IMR-90 (cell line): ENCODE measurements at regions not wholly inside any gene's neighbourhood (a gene's known extent, or its start where the extent isn't known, plus 50 kb on each side); places are given as distances from the start of the nearest gene placed in this dataset.

Experiments used
- ATAC-seq: fragments of 200-7000 bp; cut with Tn5 transposase; 2 replicates; pipeline ENCODE4 v1.9.1; 2020; ENCODE audit warnings: low read depth, mild to moderate bottlenecking, moderate library complexity
- BruUV-seq: library from RNA; stranded (reverse); fragments of 400-500 nt; replicated peaks from 2 replicates; lab custom pipeline; 2021; lab: Mats Ljungman, UMichigan
- CTCF ChIA-PET: fragments of 300-600 bp; formaldehyde crosslinking; extraction: SDS; loops from one replicate; lab custom pipeline; 2021; ENCODE audit warnings: antibody characterized with exemption; lab: Yijun Ruan, JAX
- POLR2A ChIA-PET: fragments of 300-600 bp; sonication (Branson Sonifier 250); formaldehyde crosslinking; loops from one replicate; lab custom pipeline; 2022; ENCODE audit warnings: antibody characterized with exemption; ENCODE audit not compliant: unreplicated experiment; lab: Charles Lee
- DNase-seq: peaks from one replicate; pipeline ENCODE4 v3.0.0; 2013
- H2AFZ ChIP-seq: replicated peaks from 2 replicates; pipeline ENCODE3; 2013; ENCODE audit warnings: low read length, mild to moderate bottlenecking; ENCODE audit not compliant: poor library complexity
- H2AK5ac ChIP-seq: 2 replicates; pipeline ENCODE4 v1.6.1; 2013; ENCODE audit warnings: low read depth, low read length, inconsistent platforms
- H2AK9ac ChIP-seq: replicated peaks from 2 replicates; pipeline ENCODE3; 2013; ENCODE audit warnings: mild to moderate bottlenecking, low read depth, low read length, moderate library complexity; ENCODE audit not compliant: poor library complexity
- H2BK120ac ChIP-seq: 2 replicates; pipeline ENCODE4 v1.6.1; 2013; ENCODE audit warnings: low read depth, low read length, inconsistent platforms
- H2BK15ac ChIP-seq: 3 replicates; pipeline ENCODE4 v1.6.1; 2013; ENCODE audit warnings: low read depth, low read length, inconsistent platforms
- H2BK20ac ChIP-seq: 2 replicates; pipeline ENCODE4 v1.6.1; 2013; ENCODE audit warnings: low read depth, mild to moderate bottlenecking, inconsistent platforms, low read length, moderate library complexity
- H2BK5ac ChIP-seq: 2 replicates; pipeline ENCODE4 v1.6.1; 2013; ENCODE audit warnings: mild to moderate bottlenecking, low read depth, low read length, inconsistent platforms; ENCODE audit not compliant: poor library complexity, severe bottlenecking
- H3K14ac ChIP-seq: replicated peaks from 2 replicates; pipeline ENCODE4 v1.6.1; 2013; ENCODE audit warnings: low read depth, low read length, inconsistent platforms
- H3K18ac ChIP-seq: 2 replicates; pipeline ENCODE4 v1.6.1; 2013; ENCODE audit warnings: low read depth, low read length, control low read depth
- H3K23ac ChIP-seq: 2 replicates; pipeline ENCODE4 v1.6.1; 2013; ENCODE audit warnings: low read depth, low read length, inconsistent platforms
- H3K27ac ChIP-seq: 2 replicates; pipeline ENCODE4 v1.5.1; 2013; ENCODE audit warnings: mild to moderate bottlenecking, control low read depth, low read length; ENCODE audit not compliant: insufficient read depth
- H3K27me3 ChIP-seq: 2 replicates; pipeline ENCODE4 v1.6.1; 2013; ENCODE audit warnings: low read length; ENCODE audit not compliant: control insufficient read depth, insufficient read depth
- H3K36me3 ChIP-seq: 2 replicates; pipeline ENCODE4 v1.6.1; 2013; ENCODE audit warnings: low read length, mixed read lengths; ENCODE audit not compliant: control insufficient read depth, insufficient read depth
- H3K4ac ChIP-seq: 2 replicates; pipeline ENCODE4 v1.6.1; 2013; ENCODE audit warnings: low read depth, low read length, inconsistent platforms
- H3K4me1 ChIP-seq: 2 replicates; pipeline ENCODE4 v1.6.1; 2013; ENCODE audit warnings: low read length, mixed read lengths; ENCODE audit not compliant: control insufficient read depth, insufficient read depth
- H3K4me2 ChIP-seq: 2 replicates; pipeline ENCODE4 v1.6.1; 2013; ENCODE audit warnings: low read depth, mild to moderate bottlenecking, control low read depth, low read length, moderate library complexity
- H3K4me3 ChIP-seq: 2 replicates; pipeline ENCODE4 v1.5.1; 2013; ENCODE audit warnings: low read depth, mild to moderate bottlenecking, control low read depth, low read length, moderate library complexity; ENCODE audit not compliant: insufficient read depth
- H3K56ac ChIP-seq: 2 replicates; pipeline ENCODE4 v1.6.1; 2013; ENCODE audit warnings: low read length, inconsistent platforms; ENCODE audit not compliant: insufficient read depth; ENCODE audit errors: extremely low read depth
- H3K79me1 ChIP-seq, 2 experiments: 2 replicates each; pipeline ENCODE4 v1.6.1; 2013; ENCODE audit warnings: low read length in 2 of 2, inconsistent platforms in 1 of 2, low read depth in 1 of 2
- H3K9ac ChIP-seq: 2 replicates; pipeline ENCODE4 v1.6.1; 2013; ENCODE audit warnings: low read depth, low read length, control low read depth
- H3K9me1 ChIP-seq: 2 replicates; pipeline ENCODE4 v1.6.1; 2013; ENCODE audit warnings: low read length, inconsistent platforms; ENCODE audit not compliant: insufficient read depth
- H3K9me3 ChIP-seq: 2 replicates; pipeline ENCODE4 v1.6.1; 2013; ENCODE audit warnings: low read length; ENCODE audit not compliant: control insufficient read depth, insufficient read depth
- H4K20me1 ChIP-seq: 2 replicates; pipeline ENCODE4 v1.6.1; 2013; ENCODE audit warnings: low read length, inconsistent platforms; ENCODE audit not compliant: insufficient read depth
- H4K5ac ChIP-seq: 2 replicates; pipeline ENCODE4 v1.6.1; 2013; ENCODE audit warnings: mild to moderate bottlenecking, low read depth, low read length, control low read depth
- H4K8ac ChIP-seq, 2 experiments: 2 replicates each; pipeline ENCODE4 v1.6.1; 2013; ENCODE audit warnings: low read depth in 2 of 2, low read length in 2 of 2, control low read depth in 1 of 2, inconsistent platforms in 1 of 2
- H4K91ac ChIP-seq: 2 replicates; pipeline ENCODE4 v1.6.1; 2013; ENCODE audit warnings: low read depth, low read length, inconsistent platforms; ENCODE audit not compliant: insufficient read depth
- BHLHE40 ChIP-seq: fragments of 150-350 bp; IDR thresholded peaks from 2 replicates; pipeline ENCODE4 v1.6.1; 2016; ENCODE audit warnings: mild to moderate bottlenecking, low read depth, low read length
- CEBPB ChIP-seq: IDR thresholded peaks from 2 replicates; pipeline ENCODE4 v1.6.1; 2012; ENCODE audit warnings: low read depth, low read length, improper control_type of control experiment
- CHD1 ChIP-seq: IDR thresholded peaks from 2 replicates; pipeline ENCODE4 v1.6.1; 2012; ENCODE audit warnings: low read depth, low read length, improper control_type of control experiment
- CTCF ChIP-seq: conservative IDR thresholded peaks from 2 replicates; pipeline ENCODE4 v1.5.1; 2012; ENCODE audit warnings: mild to moderate bottlenecking, low read depth, low read length, improper control_type of control experiment
- FOS ChIP-seq: fragments of 150-350 bp; IDR thresholded peaks from 2 replicates; pipeline ENCODE4 v1.6.1; 2016; ENCODE audit warnings: low read depth, low read length
- MAFK ChIP-seq: IDR thresholded peaks from 2 replicates; pipeline ENCODE4 v1.6.1; 2012; ENCODE audit warnings: low read depth, low read length, improper control_type of control experiment
- MAZ ChIP-seq: IDR thresholded peaks from 2 replicates; pipeline ENCODE4 v1.6.1; 2012; ENCODE audit warnings: low read depth, mild to moderate bottlenecking, low read length, improper control_type of control experiment, moderate library complexity, borderline replicate concordance
- MXI1 ChIP-seq: IDR thresholded peaks from 2 replicates; pipeline ENCODE4 v1.6.1; 2012; ENCODE audit warnings: low read depth, mild to moderate bottlenecking, low read length, moderate library complexity, borderline replicate concordance
- NFE2L2 ChIP-seq: fragments of 150-350 bp; IDR thresholded peaks from 2 replicates; pipeline ENCODE4 v1.6.1; 2016; ENCODE audit warnings: low read depth, mild to moderate bottlenecking, low read length
- POLR2A ChIP-seq: IDR thresholded peaks from 2 replicates; pipeline ENCODE4 v1.6.1; 2012; ENCODE audit warnings: mild to moderate bottlenecking, low read depth, low read length
- RAD21 ChIP-seq: IDR thresholded peaks from 2 replicates; pipeline ENCODE4 v1.6.1; 2012; ENCODE audit warnings: low read length, improper control_type of control experiment
- RCOR1 ChIP-seq: IDR thresholded peaks from 2 replicates; pipeline ENCODE4 v1.6.1; 2012; ENCODE audit warnings: mild to moderate bottlenecking, low read length, improper control_type of control experiment; ENCODE audit not compliant: insufficient replicate concordance
- RFX5 ChIP-seq: IDR thresholded peaks from 2 replicates; pipeline ENCODE4 v1.8.0; 2012; ENCODE audit warnings: low read depth, mild to moderate bottlenecking, low read length, moderate library complexity
- SMC3 ChIP-seq: fragments of 150-350 bp; IDR thresholded peaks from 2 replicates; pipeline ENCODE4 v1.6.1; 2016; ENCODE audit warnings: low read depth, mild to moderate bottlenecking, antibody characterized with exemption, low read length, moderate library complexity
- WGBS, 2 experiments: methylation state at CpG; one replicate each; pipeline versions ENCODE4 v1.1.5 to v1.1.7; 2013; ENCODE audit warnings: missing lambda C conversion rate in 2 of 2; ENCODE audit not compliant: insufficient read length in 1 of 2; ENCODE audit errors: extremely low coverage in 2 of 2; 5-methylcytosine and 5-hydroxymethylcytosine counted together
- dilution Hi-C: fragments of 300-500 bp; cut with HindIII; formaldehyde crosslinking; loops from one replicate; pipeline ENCODE4 v1.14.3; 2018; ENCODE audit warnings: low sequenced_read_pairs; ENCODE audit not compliant: unreplicated experiment
- in situ Hi-C: fragments of 300-500 bp; cut with MboI; formaldehyde crosslinking; loops from 3 replicates; pipeline ENCODE4 v1.14.3; 2019; ENCODE audit warnings: low sequenced_read_pairs, inconsistent platforms, mixed read lengths
- intact Hi-C: fragments of 100-400 bp; cut with micrococcal nuclease; formaldehyde crosslinking; loops from 2 replicates; pipeline ENCODE4 v1.10.0; 2022
- TF ChIP-seq, protein P1 (sequence below): fragments of 150-350 bp; IDR thresholded peaks from 2 replicates; pipeline ENCODE4 v1.6.1; 2016; ENCODE audit warnings: low read depth, mild to moderate bottlenecking, low read length, moderate library complexity, borderline replicate concordance
- TF ChIP-seq, protein P2 (sequence below): fragments of 150-350 bp; IDR thresholded peaks from 2 replicates; pipeline ENCODE4 v1.6.1; 2017; ENCODE audit warnings: mild to moderate bottlenecking, antibody characterized with exemption, low read length, low read depth

- Histone ChIP-seq H3K9me1 (no peaks in the 10 kb centered on the region), H2BK5ac (no peak overlapping the region), H3K9ac (no peak overlapping the region), H3K23ac (no peak overlapping the region), H4K20me1 (no peaks in the 10 kb centered on the region), H3K4ac (no peak overlapping the region), H3K4me2 (no peak overlapping the region), H2AK5ac (no peak overlapping the region), H3K79me1 (no peaks in the 10 kb centered on the region), H2BK20ac (no peak overlapping the region), H2BK15ac (no peak overlapping the region), H3K36me3 (no peaks in the 10 kb centered on the region), H3K56ac (no peak overlapping the region), H2AFZ (no peak overlapping the region), H3K14ac (no peak overlapping the region), H4K8ac (no peak overlapping the region), H3K18ac (no peak overlapping the region), H3K4me3 (no peak overlapping the region), H3K9me3 (no peaks in the 10 kb centered on the region), H2AK9ac (no peak overlapping the region), H2BK120ac (no peak overlapping the region), H3K27ac (no peak overlapping the region), H3K27me3 (no peaks in the 10 kb centered on the region), H4K5ac (no peak overlapping the region), H4K91ac (no peak overlapping the region), H3K4me1 (no peaks in the 10 kb centered on the region)
- dilution Hi-C loops (no loop called here), in situ Hi-C loops (no loop called here), intact Hi-C loops (no loop called here)
- CTCF ChIA-PET = no interaction called here
- DNase-seq = no peak
- ATAC-seq = no peak
- BruUV-seq = no TSS peak
- TF ChIP-seq, protein P1, sequence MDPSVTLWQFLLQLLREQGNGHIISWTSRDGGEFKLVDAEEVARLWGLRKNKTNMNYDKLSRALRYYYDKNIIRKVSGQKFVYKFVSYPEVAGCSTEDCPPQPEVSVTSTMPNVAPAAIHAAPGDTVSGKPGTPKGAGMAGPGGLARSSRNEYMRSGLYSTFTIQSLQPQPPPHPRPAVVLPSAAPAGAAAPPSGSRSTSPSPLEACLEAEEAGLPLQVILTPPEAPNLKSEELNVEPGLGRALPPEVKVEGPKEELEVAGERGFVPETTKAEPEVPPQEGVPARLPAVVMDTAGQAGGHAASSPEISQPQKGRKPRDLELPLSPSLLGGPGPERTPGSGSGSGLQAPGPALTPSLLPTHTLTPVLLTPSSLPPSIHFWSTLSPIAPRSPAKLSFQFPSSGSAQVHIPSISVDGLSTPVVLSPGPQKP = no peak
- no peak for TF ChIP-seq MAFK
- no peak for TF ChIP-seq POLR2A
- no peak for TF ChIP-seq RAD21
- TF ChIP-seq CTCF = no peak
- TF ChIP-seq, protein P2, sequence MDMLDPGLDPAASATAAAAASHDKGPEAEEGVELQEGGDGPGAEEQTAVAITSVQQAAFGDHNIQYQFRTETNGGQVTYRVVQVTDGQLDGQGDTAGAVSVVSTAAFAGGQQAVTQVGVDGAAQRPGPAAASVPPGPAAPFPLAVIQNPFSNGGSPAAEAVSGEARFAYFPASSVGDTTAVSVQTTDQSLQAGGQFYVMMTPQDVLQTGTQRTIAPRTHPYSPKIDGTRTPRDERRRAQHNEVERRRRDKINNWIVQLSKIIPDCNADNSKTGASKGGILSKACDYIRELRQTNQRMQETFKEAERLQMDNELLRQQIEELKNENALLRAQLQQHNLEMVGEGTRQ = no peak
- no peak for TF ChIP-seq CHD1
- TF ChIP-seq MAZ = no peak
- TF ChIP-seq MXI1 = no peak
- no peak for TF ChIP-seq SMC3
- no peak for TF ChIP-seq NFE2L2
- no peak for TF ChIP-seq RFX5
- TF ChIP-seq FOS = no peak
- no peak for TF ChIP-seq CEBPB
- TF ChIP-seq BHLHE40 = no peak
- TF ChIP-seq RCOR1 = no peak
- POLR2A ChIA-PET = no interaction called here
- no CpG with 5 or more reads among the region's 5 CpGs for WGBS, 2 experiments
Measured at GRCh38 chr11:25593221-25593620, 738.7 kb upstream of the ANO3 start.
